ENCODE measurements at regions not wholly inside any gene's neighbourhood (a gene's known extent, or its start where the extent isn't known, plus 50 kb on each side); places are given as distances from the start of the nearest gene placed in this dataset.

GRCh38 chr4:179751669-179752068, 2309.4 kb upstream of the AGA start:
- DNase-seq: no peak

DNA sequence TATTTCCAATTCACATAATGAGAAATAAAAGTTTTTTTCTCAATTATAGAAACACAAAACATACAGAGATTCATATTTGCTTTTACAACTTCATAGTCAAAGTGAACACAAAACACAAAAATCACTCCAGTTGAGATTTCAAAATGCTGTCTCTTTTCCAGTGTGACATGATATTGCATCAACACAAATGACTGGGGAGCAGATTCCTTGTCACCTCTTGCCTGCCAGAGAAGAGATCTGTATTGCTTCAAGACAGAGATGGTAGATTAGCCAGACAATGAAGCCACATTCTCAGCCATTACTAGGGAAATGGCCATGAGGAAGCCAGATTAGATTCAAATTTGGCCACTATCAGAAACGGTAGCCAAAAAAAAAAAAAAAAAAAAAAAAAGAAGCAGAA, 2313.1 kb upstream of the AGA start:
- no peak for DNase-seq

GRCh38 chr4:179757641-179758040, 2315.4 kb upstream of the AGA start:
- DNase-seq: no peak

DNA sequence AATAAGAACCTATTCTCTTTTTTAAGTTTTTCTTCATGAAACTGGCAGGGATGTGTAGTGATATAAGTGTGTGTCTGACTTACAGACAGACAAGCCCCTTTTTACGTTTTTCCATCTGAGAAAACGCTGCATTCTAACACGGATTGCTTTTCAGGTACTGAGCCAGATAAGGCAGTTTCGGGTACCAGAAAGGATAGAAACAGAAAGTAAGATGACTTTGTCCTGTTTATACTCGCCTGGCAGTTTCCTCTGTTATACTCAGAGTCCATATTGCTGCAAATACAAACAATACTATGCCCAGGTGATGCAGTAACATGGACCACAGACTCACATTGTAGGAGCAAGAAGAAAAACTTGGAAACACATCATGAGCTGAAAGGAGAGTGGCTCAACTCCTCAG, 2320.6 kb upstream of the AGA start:
- no peak for DNase-seq

GRCh38 chr4:179766938-179767337, 2324.7 kb upstream of the AGA start:
- no peak for DNase-seq

DNA sequence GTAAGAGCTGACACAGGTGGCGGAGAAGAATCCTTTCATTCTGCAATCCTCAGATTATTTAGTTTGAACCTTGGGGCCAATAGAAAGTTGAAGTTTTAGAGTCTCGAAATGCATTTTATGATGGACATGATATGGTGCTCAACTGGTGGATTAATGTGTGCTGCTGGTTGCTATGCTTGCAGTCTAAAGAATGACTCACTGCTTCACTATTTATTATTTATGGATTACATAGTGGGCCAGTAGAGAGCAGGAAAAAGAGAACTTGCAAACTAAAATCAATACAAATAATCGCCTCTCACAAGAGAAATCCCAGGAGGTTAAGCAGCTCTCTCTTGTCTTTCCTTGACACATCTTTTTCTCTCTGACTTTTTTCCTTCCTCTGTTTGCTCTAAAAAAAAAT, 2326.8 kb upstream of the AGA start:
- no peak for DNase-seq

- DNase-seq: no peak
Measured at GRCh38 chr4:179797738-179798137, 2355.5 kb upstream of the AGA start.

DNA sequence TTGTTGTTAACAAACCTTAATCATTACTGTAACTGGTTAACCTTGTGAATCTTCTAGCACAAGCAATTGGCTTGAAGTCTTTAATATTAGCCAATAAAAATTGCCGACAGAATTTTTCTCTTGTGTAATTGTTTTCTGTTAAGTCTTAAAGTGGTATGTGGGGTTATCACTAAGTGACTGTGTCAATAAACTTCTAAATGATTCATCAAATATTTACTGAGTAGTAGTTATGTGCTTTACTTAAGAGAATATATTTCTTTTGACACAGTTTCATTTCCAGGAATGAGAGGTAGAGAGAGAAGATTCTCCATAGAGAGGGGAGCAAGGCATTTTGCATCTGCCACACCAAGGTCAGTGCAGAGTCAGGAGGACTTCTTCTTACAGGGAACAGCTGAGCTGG, 2361.6 kb upstream of the AGA start:
- DNase-seq: no peak

DNA sequence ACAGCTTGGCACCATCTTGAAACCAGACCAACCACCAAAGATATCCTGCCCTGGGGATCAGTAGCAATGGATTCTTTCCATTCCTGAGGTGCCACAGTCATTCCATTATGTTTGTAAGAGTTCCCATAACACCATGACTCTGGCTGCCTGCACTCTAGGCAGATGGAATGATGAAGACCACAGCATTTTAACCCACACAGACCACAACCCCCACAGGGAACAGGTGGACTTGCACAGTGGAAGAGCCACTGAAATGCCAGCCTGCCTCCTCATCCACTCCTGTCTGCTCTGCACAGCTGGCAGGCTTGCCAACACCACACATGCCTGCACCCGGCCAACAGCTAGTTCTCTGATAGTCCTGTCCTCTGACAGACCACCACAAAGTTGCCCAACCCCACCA, 2362.2 kb upstream of the AGA start:
- peak; percentile 2 for DNase-seq

GRCh38 chr4:179817317-179817716, 2375.1 kb upstream of the AGA start:
- no peak for DNase-seq

DNA sequence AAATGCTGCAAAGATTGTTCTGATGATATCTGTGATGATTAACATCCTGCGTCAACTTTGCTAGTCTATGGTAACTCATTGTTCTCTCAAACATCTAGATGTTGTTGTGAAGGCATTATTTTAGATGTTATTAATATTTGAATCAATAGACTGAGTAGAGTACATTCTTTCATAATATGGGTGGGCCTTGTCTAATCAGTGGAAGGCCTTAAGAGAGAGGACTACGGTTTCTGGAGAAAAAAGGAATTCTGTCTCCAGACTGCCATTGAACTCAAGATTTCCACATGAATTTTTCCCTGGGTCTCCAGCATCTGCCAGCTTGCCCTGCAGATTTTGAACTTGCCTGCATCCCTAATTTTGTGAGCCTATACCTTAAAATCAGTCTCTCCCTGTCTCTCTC, 2381.1 kb upstream of the AGA start:
- DNase-seq: no peak

GRCh38 chr4:179831274-179831673, 2389.0 kb upstream of the AGA start:
- no peak for DNase-seq

- no peak for DNase-seq
Measured at GRCh38 chr4:179836179-179837075, 2394.2 kb upstream of the AGA start.

DNA sequence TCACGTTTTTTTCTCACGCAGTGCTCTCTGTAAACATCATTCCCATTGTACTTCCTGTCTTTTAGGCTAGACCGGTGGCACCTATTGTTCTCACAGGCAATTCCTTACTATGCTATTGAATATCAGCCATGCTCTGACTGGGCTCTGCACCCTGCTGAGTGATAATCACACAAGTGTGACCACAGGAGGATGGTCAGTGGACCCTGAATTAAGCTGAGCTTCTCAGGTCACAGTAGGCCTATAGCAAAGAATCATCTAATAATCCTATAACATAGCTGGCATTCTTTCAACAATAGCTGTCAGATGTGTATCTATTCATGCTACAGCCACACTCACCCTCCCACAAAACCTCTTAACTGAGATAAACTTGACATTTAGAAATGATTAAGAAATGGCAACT, 2399.8 kb upstream of the TENM3 start:
- DNase-seq: no peak

DNA sequence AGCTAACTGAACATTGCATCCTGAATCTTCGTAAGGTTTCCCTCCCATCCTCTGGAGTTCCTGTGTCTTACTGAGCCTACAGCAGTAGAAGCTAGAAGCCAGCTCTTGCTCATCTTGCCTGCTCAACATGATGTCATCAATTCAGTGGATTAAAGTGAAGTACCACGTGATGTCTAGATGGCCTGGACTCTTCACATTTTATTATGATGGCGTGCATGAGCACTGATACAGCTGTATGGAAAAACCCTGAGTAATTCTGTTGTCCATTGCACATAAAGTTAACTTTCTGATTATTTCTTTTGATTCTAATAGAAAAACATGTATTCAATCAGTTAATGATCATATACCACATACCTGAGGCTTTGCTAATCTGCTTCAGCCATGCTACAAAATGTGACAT, 2387.7 kb upstream of the TENM3 start:
- DNase-seq: peak; percentile 64

DNA sequence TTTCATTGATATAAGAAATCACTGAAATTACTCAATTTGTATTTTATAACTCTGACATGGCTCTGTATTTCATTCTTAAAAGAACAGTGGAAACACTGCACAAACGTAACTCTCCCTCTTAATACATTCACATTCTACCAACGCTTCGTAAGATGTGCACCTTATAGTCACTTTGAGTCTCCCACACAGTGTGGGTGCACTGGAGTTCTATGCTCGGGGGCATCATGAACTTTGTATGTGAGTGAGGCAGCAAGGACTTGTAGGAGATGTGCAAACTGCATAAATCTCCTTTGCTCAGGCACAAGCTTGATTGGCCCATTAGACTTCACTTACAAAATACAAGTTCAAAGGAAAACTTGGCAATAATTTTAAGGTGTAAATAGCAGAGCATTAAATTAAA, 2385.0 kb upstream of the TENM3 start:
- DNase-seq: no peak

- DNase-seq: peak; percentile 70
Measured at GRCh38 chr4:179867300-179867878, 2375.8 kb upstream of the TENM3 start.

- no peak for DNase-seq
Measured at GRCh38 chr4:179871726-179872125, 2371.5 kb upstream of the TENM3 start.

DNA sequence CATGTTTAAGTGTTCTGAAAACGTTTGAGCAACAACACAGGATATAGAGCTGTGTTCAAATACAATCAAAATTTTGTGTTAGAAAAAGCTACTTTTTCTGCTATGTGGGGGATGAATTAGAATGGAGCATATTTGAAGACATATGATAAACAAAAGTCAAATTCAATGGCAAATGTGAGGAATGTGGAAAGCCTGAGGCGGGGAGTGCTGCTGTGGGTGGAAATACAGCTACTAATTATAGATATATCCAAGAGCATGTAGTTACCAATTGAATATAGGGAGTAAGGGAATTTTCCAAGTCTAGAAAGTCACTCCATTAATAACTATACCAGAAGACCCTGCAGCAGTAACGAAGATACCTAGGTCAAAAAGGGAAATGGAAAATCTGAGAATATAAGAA, 2370.4 kb upstream of the TENM3 start:
- DNase-seq: no peak

DNA sequence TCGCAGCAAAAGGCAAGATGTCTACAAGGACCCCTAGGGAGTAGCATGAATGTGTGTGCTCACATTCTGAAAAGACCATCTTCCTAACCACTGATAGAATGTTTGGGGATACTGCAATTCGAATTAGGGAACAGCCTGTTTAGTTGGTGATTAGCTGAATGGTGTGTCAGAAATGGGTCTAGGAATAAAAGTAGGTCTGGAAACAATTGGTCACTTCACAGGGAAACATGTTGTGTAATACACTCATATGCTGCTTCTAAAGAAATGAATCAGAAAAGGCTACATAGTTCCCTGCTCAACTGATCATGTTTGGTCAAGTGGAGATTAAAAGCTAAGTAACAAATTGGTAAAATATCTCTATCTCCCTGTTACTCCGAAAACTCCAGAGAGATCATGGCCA, 2362.4 kb upstream of the TENM3 start:
- DNase-seq: peak; percentile 7

- peak; percentile 92 for DNase-seq
Measured at GRCh38 chr4:179894066-179894778, 2349.0 kb upstream of the TENM3 start.

DNA sequence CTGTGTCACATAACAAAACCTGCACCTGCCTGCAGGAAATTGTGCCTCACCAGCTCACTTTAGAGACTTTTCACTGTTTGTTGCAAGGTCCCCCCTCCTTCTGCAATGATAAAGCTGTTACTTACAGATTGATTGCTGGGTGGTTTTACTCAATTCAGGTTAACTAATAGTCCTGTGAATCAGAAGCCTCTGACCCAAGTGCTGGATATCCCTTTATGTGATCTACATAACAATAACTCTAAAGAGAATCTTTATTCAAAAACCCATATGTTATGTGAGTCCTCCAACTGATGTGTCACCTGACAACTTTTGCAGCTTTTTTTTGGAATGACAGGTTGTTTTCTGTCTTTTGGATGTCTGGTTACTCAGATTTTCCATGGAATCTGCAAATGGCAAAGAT, 2323.6 kb upstream of the TENM3 start:
- DNase-seq: no peak

- DNase-seq: no peak
Measured at GRCh38 chr4:179927473-179927872, 2315.7 kb upstream of the TENM3 start.

DNA sequence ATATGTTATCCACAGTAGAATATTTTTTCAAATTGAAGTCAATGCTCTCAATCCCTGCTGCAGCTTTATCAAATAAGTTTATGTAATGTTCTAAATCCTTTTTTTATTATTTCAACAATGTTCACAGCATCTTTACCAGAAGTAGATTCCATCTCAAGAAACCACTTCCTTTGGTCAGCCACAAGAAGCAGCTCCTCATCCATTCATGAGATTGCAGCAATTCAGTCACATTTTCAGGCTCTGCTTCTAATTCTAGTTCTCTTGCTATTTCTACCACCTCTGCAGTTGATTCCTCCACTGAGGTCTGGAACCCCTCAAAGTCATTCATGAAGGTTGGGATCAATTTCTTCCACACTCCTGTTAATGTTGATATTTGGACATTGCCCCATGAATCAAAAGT, 2301.3 kb upstream of the TENM3 start:
- peak; percentile 1 for DNase-seq
